Peyer's patch (tissue), 4 donors: ENCODE measurements at regions not wholly inside any gene's neighbourhood (a gene's known extent, or its start where the extent isn't known, plus 50 kb on each side); places are given as distances from the start of the nearest gene placed in this dataset.

Experiments
- CTCF ChIP-seq, 6 experiments: fragments of 450-650 bp in 4 of 6; fragments of 200-600 bp in 2 of 6; sonication (generic) in 1 of 6; IDR thresholded peaks; one replicate each; pipeline ENCODE4 v1.5.1; 2017 to 2019; ENCODE audit warnings: antibody characterized with exemption in 6 of 6, mild to moderate bottlenecking in 3 of 6, moderate library complexity in 1 of 6
- POLR2A ChIP-seq, 2 donors: fragments of 450-650 bp; IDR thresholded peaks; one replicate each; pipeline ENCODE4 v1.5.1; 2017; ENCODE audit warnings: antibody characterized with exemption in 2 of 2, mild to moderate bottlenecking in 2 of 2, moderate library complexity in 2 of 2

GRCh38 chr4:159012381-159012780, 90.5 kb upstream of the RAPGEF2 start:
- TF ChIP-seq CTCF (IDR thresholded peaks at IDR 0.05) = no peak
- no peak for TF ChIP-seq POLR2A (IDR thresholded peaks at IDR 0.05)
